ENCODE measurements at regions not wholly inside any gene's neighbourhood (a gene's known extent, or its start where the extent isn't known, plus 50 kb on each side); places are given as distances from the start of the nearest gene placed in this dataset.

DNA sequence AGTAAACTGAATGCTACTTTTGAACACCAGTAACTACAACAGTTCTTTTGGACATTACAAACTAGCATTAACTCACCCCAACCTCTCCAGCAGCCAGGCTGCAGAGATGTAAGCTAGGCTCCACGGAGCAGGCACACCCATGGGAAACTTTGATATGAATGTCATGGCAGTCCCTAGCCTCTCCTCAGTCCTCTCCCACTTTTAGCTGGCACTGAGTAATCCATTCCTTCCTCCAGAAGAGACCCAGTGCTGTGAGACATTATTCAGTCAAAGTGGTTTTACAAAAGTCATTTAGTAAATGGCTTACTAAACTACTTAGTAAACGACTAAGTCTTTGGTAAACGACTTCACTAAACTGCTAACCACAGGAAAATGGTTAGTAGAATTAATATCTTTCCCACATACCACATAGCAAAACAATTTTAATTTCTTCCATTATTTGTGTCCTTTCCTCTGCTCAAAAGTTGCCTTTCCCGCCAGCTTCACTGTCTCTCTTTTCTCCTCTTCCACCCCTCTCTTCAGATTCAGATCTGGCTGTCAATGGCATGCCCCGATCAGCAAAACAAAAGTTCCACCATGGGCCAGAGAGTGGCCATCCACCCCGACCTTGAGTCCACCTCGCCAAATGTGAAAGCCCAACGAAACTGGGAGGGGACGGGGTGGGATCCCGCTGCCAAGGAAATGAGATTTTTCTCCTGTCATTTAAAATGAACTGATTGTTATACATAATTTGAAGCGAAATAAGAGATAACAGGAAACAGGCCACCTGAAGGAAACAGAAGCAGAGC, 67.5 kb upstream of the TJP1 start:
- Histone ChIP-seq H3K27me3 (ENCODE audit: low read depth, low read length) (no peaks in the 10 kb centered on the region), H3K27ac (ENCODE audit: low read length) (no peak overlapping the region), H3K9me3 (ENCODE audit: control insufficient read depth in 1 of 2, low read length in 2 of 2) (no peaks in the 10 kb centered on the region), H3K36me3 (ENCODE audit: control insufficient read depth in 1 of 2, insufficient read depth in 2 of 2, low read length in 2 of 2) (no peaks in the 10 kb centered on the region), H3K4me1 (ENCODE audit: control insufficient read depth in 1 of 2, insufficient read depth in 2 of 2, low read length in 2 of 2) (peaks cover 0 to 16% of the 10 kb centered on the region in 2 donors), H3K4me3 (ENCODE audit: low read depth in 1 of 2, low read length in 2 of 2) (no peak overlapping the region)

DNA sequence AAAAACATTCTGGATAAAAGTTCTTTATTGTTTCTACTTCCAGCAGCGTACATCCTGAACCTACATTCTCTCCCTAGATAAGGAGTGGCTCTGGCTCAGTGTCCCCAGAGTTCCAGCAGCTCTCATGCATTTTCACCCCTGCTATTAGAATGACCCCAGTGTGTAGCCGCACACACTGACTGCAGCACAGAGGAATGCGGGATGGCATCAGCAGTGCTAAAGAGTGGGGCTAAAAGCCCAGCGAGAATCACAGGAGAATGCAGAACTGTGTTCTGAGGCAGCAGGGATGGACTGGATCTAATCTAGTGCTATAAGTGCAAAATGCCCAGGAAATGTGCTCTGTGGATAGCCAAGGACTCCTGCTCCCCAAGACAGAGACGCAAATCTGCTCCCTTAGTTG, 66.4 kb upstream of the TJP1 start:
- Histone ChIP-seq H3K27ac (ENCODE audit: low read length) (no peak overlapping the region), H3K4me3 (ENCODE audit: low read depth in 1 of 2, low read length in 2 of 2) (no peak overlapping the region), H3K9me3 (ENCODE audit: control insufficient read depth in 1 of 2, low read length in 2 of 2) (no peaks in the 10 kb centered on the region), H3K36me3 (ENCODE audit: control insufficient read depth in 1 of 2, insufficient read depth in 2 of 2, low read length in 2 of 2) (no peaks in the 10 kb centered on the region), H3K27me3 (ENCODE audit: low read depth, low read length) (no peaks in the 10 kb centered on the region), H3K4me1 (ENCODE audit: control insufficient read depth in 1 of 2, insufficient read depth in 2 of 2, low read length in 2 of 2) (peaks cover 0 to 23% of the 10 kb centered on the region in 2 donors)

DNA sequence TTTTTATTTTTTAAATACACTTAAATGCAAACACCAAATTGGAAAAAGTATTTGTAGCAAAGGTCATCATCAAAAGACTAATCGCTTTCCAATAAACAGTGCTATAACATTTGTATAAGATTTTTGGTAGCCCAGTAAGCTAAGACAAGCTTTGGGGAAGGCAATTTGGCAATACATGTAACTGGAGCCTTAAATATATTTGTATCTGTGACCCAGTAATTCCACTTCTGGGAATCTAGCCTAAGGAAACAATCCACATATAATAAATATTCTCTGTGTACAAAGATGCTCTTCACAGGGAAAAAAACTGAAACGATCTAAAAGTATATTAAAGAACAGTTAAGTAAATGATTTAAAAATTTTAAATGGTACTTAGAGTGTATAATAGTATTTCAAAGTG, 65.5 kb upstream of the TJP1 start:
- H3K36me3 ChIP-seq (ENCODE audit: control insufficient read depth in 1 of 2, insufficient read depth in 2 of 2, low read length in 2 of 2): no peaks in the 10 kb centered on the region
- H3K4me3 ChIP-seq (ENCODE audit: low read depth in 1 of 2, low read length in 2 of 2): no peak overlapping the region
- H3K27me3 ChIP-seq (ENCODE audit: low read depth, low read length): no peaks in the 10 kb centered on the region
- H3K9me3 ChIP-seq (ENCODE audit: control insufficient read depth in 1 of 2, low read length in 2 of 2): no peaks in the 10 kb centered on the region
- H3K4me1 ChIP-seq (ENCODE audit: control insufficient read depth in 1 of 2, insufficient read depth in 2 of 2, low read length in 2 of 2): peaks cover 0 to 30% of the 10 kb centered on the region in 2 donors
- H3K27ac ChIP-seq (ENCODE audit: low read length): no peak overlapping the region

DNA sequence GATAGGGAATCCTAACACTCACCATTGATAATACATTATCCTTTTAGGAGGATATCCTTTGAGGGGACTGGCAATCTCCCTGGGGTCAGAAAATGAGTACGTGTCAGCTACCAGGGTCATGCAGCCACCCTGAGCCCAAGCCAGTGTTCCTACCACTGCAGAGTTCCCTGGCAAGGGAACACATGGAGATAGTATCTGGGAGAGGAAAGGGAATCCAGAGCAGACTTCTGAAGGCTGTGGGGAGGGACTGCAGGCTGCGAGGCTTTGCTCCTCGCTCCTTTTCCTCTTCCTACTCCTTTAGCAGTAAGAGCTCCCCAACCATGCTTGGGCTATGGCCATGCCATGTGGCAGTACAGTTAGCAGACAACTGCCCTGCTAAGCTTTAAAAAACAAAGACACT, 62.9 kb upstream of the TJP1 start:
- Histone ChIP-seq H3K27me3 (ENCODE audit: low read depth, low read length) (no peaks in the 10 kb centered on the region), H3K36me3 (ENCODE audit: control insufficient read depth in 1 of 2, insufficient read depth in 2 of 2, low read length in 2 of 2) (no peaks in the 10 kb centered on the region), H3K4me3 (ENCODE audit: low read depth in 1 of 2, low read length in 2 of 2) (no peak overlapping the region), H3K27ac (ENCODE audit: low read length) (no peak overlapping the region), H3K4me1 (ENCODE audit: control insufficient read depth in 1 of 2, insufficient read depth in 2 of 2, low read length in 2 of 2) (peaks cover 0 to 38% of the 10 kb centered on the region in 2 donors), H3K9me3 (ENCODE audit: control insufficient read depth in 1 of 2, low read length in 2 of 2) (no peaks in the 10 kb centered on the region)

DNA sequence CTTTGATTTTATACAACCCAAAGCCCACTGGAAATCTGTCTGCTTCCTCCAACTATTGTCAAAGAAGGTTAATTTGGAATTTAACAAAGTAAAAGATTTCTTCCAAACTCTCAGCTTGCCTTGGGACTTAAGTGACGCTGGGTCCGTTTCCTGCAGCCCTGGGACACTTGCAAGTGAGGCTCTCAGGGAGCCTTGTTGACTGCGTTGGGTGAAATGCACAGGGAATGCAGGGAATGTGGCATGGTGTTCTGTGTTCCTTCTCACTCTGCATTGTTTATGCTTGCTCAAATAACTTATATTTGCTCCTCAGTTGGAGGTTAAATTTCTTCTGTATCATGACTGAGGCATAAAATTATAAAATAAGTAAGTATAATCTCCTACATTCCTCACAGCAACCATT, 60.9 kb upstream of the TJP1 start:
- Histone ChIP-seq H3K4me3 (ENCODE audit: low read depth in 1 of 2, low read length in 2 of 2) (no peak overlapping the region), H3K27me3 (ENCODE audit: low read depth, low read length) (no peaks in the 10 kb centered on the region), H3K36me3 (ENCODE audit: control insufficient read depth in 1 of 2, insufficient read depth in 2 of 2, low read length in 2 of 2) (no peaks in the 10 kb centered on the region), H3K27ac (ENCODE audit: low read length) (peak overlapping the region; percentile 5), H3K9me3 (ENCODE audit: control insufficient read depth in 1 of 2, low read length in 2 of 2) (no peaks in the 10 kb centered on the region), H3K4me1 (ENCODE audit: control insufficient read depth in 1 of 2, insufficient read depth in 2 of 2, low read length in 2 of 2) (peaks cover 0 to 31% of the 10 kb centered on the region in 2 donors)

DNA sequence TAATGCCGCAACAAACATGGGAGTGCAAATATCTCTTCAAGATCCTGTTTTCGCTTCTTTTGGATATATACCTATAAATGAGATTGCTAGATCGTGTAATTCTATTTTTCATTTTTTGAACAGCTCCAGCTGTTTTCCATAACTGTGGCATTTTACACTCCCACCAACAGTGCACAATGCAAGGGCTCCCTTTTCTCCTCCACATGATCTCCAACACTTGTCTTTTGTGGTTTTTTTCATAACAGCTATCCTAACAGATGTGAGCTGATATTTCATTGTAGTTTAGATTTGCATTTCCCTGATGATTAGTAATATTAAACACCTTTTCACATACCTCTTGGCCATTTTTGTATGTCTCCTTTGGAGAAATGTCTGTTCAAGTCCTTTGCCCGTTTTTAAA, 58.6 kb upstream of the TJP1 start:
- Histone ChIP-seq H3K4me1 (ENCODE audit: control insufficient read depth in 1 of 2, insufficient read depth in 2 of 2, low read length in 2 of 2) (peaks cover 0 to 31% of the 10 kb centered on the region in 2 donors), H3K27ac (ENCODE audit: low read length) (no peak overlapping the region), H3K36me3 (ENCODE audit: control insufficient read depth in 1 of 2, insufficient read depth in 2 of 2, low read length in 2 of 2) (no peaks in the 10 kb centered on the region), H3K9me3 (ENCODE audit: control insufficient read depth in 1 of 2, low read length in 2 of 2) (no peaks in the 10 kb centered on the region), H3K4me3 (ENCODE audit: low read depth in 1 of 2, low read length in 2 of 2) (no peak overlapping the region), H3K27me3 (ENCODE audit: low read depth, low read length) (no peaks in the 10 kb centered on the region)

DNA sequence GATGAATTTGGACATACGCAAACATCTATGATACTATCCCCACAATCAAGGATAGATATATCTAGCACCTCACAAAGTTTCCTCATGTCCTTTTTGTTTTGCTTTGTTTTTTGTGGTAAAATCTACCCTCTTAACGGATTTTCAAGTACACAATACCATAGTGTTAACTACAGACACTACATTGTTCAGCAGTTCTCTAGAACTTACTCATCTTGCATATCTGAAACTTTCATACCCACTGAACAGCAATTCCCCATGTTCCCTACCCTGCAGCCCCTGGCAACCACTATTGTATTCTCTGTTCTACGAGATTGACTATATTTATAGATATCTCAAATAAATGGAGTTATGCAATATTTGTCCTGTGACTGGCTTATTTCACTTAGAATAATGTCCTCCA, 58.1 kb upstream of the TJP1 start:
- no peaks in the 10 kb centered on the region for H3K27me3 ChIP-seq (ENCODE audit: low read depth, low read length)
- H3K27ac ChIP-seq (ENCODE audit: low read length): no peak overlapping the region
- H3K9me3 ChIP-seq (ENCODE audit: control insufficient read depth in 1 of 2, low read length in 2 of 2): no peaks in the 10 kb centered on the region
- H3K4me1 ChIP-seq (ENCODE audit: control insufficient read depth in 1 of 2, insufficient read depth in 2 of 2, low read length in 2 of 2): peaks cover 0 to 28% of the 10 kb centered on the region in 2 donors
- H3K36me3 ChIP-seq (ENCODE audit: control insufficient read depth in 1 of 2, insufficient read depth in 2 of 2, low read length in 2 of 2): no peaks in the 10 kb centered on the region
- H3K4me3 ChIP-seq (ENCODE audit: low read depth in 1 of 2, low read length in 2 of 2): no peak overlapping the region

DNA sequence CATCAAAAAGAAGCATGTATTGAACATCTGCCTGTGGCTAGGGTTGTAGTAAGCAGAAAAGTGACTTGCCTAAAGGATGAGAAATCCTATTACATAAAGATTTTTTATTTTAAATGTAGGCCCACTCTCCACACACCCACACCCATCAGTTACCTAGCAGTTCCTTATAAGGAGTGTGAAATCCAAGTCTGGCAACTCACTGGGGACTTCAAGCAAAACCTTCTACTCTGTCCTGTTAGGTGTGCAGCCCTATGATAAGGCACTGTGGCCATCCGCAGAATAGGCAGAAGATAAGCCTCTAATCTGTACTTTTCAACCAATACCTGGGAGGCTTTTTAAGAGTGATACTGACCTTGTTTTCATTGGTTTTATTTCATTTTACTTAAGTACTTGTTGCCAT, 52.7 kb upstream of the TJP1 start:
- Histone ChIP-seq H3K9me3 (ENCODE audit: control insufficient read depth in 1 of 2, low read length in 2 of 2) (no peaks in the 10 kb centered on the region), H3K4me3 (ENCODE audit: low read depth in 1 of 2, low read length in 2 of 2) (no peak overlapping the region), H3K27me3 (ENCODE audit: low read depth, low read length) (no peaks in the 10 kb centered on the region), H3K27ac (ENCODE audit: low read length) (no peak overlapping the region), H3K36me3 (ENCODE audit: control insufficient read depth in 1 of 2, insufficient read depth in 2 of 2, low read length in 2 of 2) (no peaks in the 10 kb centered on the region), H3K4me1 (ENCODE audit: control insufficient read depth in 1 of 2, insufficient read depth in 2 of 2, low read length in 2 of 2) (peaks cover 0 to 17% of the 10 kb centered on the region in 2 donors)

DNA sequence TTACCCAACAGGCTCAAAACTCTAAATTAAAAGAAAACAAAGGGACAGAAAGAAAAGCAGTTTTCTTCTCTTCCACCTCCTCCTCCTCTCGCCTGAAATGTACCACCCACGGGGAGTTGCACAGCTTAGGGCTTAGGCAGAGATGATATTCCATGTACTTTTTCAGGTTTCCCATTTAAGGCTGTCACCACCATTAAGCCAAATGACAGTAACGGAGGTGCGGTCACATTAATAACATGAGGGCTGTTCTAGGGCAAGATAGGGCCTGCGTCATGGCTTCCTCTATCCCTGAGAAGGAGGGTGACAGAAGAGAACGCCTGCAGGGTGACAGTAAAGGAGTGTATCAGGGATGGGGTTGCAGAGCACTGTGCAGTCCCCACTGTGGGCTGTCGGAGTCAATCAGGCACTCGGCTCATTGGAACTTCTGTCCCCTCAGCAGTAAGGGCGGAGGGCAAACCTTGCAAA, 51.7 kb upstream of the TJP1 start:
- H3K36me3 ChIP-seq (ENCODE audit: control insufficient read depth in 1 of 2, insufficient read depth in 2 of 2, low read length in 2 of 2): no peaks in the 10 kb centered on the region
- no peaks in the 10 kb centered on the region for H3K27me3 ChIP-seq (ENCODE audit: low read depth, low read length)
- no peak overlapping the region for H3K27ac ChIP-seq (ENCODE audit: low read length)
- no peak overlapping the region for H3K4me3 ChIP-seq (ENCODE audit: low read depth in 1 of 2, low read length in 2 of 2)
- peaks cover 0 to 19% of the 10 kb centered on the region in 2 donors for H3K4me1 ChIP-seq (ENCODE audit: control insufficient read depth in 1 of 2, insufficient read depth in 2 of 2, low read length in 2 of 2)
- H3K9me3 ChIP-seq (ENCODE audit: control insufficient read depth in 1 of 2, low read length in 2 of 2): no peaks in the 10 kb centered on the region

DNA sequence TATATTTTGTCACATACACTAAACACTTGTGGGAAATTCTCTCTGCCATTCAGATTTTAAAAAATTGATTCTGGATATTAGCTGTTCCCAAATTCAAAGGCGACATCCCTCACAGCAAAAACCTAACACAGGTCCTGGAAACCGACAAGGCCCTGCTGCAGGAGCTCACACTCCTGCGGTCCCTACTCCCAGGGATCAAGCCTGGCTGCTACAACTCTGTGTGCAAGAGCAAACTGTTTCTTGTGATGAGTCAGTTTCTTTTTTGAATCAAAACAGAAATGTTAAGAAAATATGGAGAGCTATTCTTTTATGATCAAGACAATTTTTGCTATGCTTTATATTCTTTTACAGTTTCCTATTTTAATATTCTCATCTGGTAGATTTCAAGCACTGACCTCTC, 51.0 kb upstream of the TJP1 start:
- H3K27ac ChIP-seq (ENCODE audit: low read length): no peak overlapping the region
- H3K4me3 ChIP-seq (ENCODE audit: low read depth in 1 of 2, low read length in 2 of 2): no peak overlapping the region
- no peaks in the 10 kb centered on the region for H3K9me3 ChIP-seq (ENCODE audit: control insufficient read depth in 1 of 2, low read length in 2 of 2)

DNA sequence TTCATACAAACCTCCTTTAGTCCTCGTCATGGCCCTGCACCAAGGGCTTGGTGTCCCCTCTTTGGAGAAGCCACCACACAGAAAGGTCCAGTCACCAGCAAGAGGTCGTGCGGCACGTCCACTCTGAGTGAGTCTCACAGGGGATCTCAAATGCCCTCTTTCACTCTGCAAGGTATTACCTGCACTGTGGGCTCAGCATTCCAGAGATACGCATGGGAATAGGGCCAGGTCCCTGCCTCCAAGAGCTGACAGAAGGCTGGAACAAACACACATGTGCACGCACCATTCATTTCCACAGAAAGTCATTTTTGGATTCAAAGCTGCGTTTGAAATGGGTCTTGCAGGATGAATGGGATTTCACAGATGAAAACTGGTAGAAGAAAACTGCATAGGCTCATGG, 50.4 kb upstream of the TJP1 start:
- H3K9me3 ChIP-seq (ENCODE audit: control insufficient read depth in 1 of 2, low read length in 2 of 2): no peaks in the 10 kb centered on the region
- no peaks in the 10 kb centered on the region for H3K27me3 ChIP-seq (ENCODE audit: low read depth, low read length)
- H3K4me3 ChIP-seq (ENCODE audit: low read depth in 1 of 2, low read length in 2 of 2): no peak overlapping the region
- peaks cover 0 to 19% of the 10 kb centered on the region in 2 donors for H3K4me1 ChIP-seq (ENCODE audit: control insufficient read depth in 1 of 2, insufficient read depth in 2 of 2, low read length in 2 of 2)
- no peaks in the 10 kb centered on the region for H3K36me3 ChIP-seq (ENCODE audit: control insufficient read depth in 1 of 2, insufficient read depth in 2 of 2, low read length in 2 of 2)
- H3K27ac ChIP-seq (ENCODE audit: low read length): no peak overlapping the region

More for the DNA sequence above, 51.0 kb upstream of the TJP1 start:
- Histone ChIP-seq H3K27me3 (ENCODE audit: low read depth, low read length) (no peaks in the 10 kb centered on the region), H3K36me3 (ENCODE audit: control insufficient read depth in 1 of 2, insufficient read depth in 2 of 2, low read length in 2 of 2) (no peaks in the 10 kb centered on the region), H3K4me1 (ENCODE audit: control insufficient read depth in 1 of 2, insufficient read depth in 2 of 2, low read length in 2 of 2) (peaks cover 0 to 19% of the 10 kb centered on the region in 2 donors)

All from muscle layer of duodenum (tissue), 2 donors.